Endothelial cell of umbilical vein (primary cell): ENCODE measurements at regions not wholly inside any gene's neighbourhood (a gene's known extent, or its start where the extent isn't known, plus 50 kb on each side); places are given as distances from the start of the nearest gene placed in this dataset.

ENCODE experiments used
- BruUV-seq: library from RNA; stranded (reverse); fragments of 400-500 nt; replicated peaks from 2 replicates; lab custom pipeline; 2021; lab: Mats Ljungman, UMichigan
- CTCF ChIA-PET: fragments of 300-600, 350-600 bp; sonication (Branson Sonifier 250); formaldehyde crosslinking; loops from one replicate; lab custom pipeline; 2021; ENCODE audit warnings: antibody characterized with exemption, inconsistent platforms; lab: Charles Lee
- POLR2A ChIA-PET: fragments of 300-600, 350-600 bp; sonication (Branson Sonifier 250); formaldehyde crosslinking; loops from one replicate; lab custom pipeline; 2021; ENCODE audit warnings: antibody characterized with exemption, inconsistent platforms; lab: Charles Lee
- DNase-seq: peaks from one replicate; pipeline ENCODE4 v3.0.0-alpha.2; 2011; ENCODE audit warnings: low read depth, low spot score
- FAIRE-seq: peaks from 2 replicates; lab custom pipeline; 2011; peaks lifted over from hg19 to GRCh38; lab: Jason Lieb, UNC
- H2AFZ ChIP-seq: 2 replicates; pipeline ENCODE4 v1.6.0; 2012; ENCODE audit warnings: low read depth, low read length, control low read depth, inconsistent platforms
- H3K27ac ChIP-seq: 2 replicates; pipeline ENCODE4 v1.5.1; 2011; ENCODE audit warnings: low read depth, mild to moderate bottlenecking, control low read depth, low read length, moderate library complexity; ENCODE audit not compliant: insufficient read depth
- H3K27me3 ChIP-seq, 2 experiments: 2 replicates each; pipeline versions ENCODE4 v1.6.0 to v1.6.1; 2011; ENCODE audit warnings: low read length in 2 of 2, mixed read lengths in 1 of 2; ENCODE audit not compliant: control insufficient read depth in 2 of 2, insufficient read depth in 2 of 2
- H3K36me3 ChIP-seq, 2 experiments: 2 replicates in 1 of 2; 3 replicates in 1 of 2; pipeline ENCODE4 v1.5.1; 2011; ENCODE audit warnings: low read length in 2 of 2, mild to moderate bottlenecking in 1 of 2, moderate library complexity in 1 of 2; ENCODE audit not compliant: control insufficient read depth in 2 of 2, insufficient read depth in 2 of 2; ENCODE audit errors: extremely low read depth in 1 of 2
- H3K4me1 ChIP-seq: 3 replicates; pipeline ENCODE4 v1.5.1; 2011; ENCODE audit warnings: mild to moderate bottlenecking, low read length; ENCODE audit not compliant: control insufficient read depth, insufficient read depth; ENCODE audit errors: extremely low read depth
- H3K4me2 ChIP-seq: 2 replicates; pipeline ENCODE4 v1.6.1; 2011; ENCODE audit warnings: low read length, control low read depth, mixed read lengths; ENCODE audit not compliant: insufficient read depth
- H3K4me3 ChIP-seq, 3 experiments: fragments of 200-600 bp in 1 of 3; sonication (generic), shearing (Covaris generic) in 1 of 3; replicated peaks in 1 of 3; 2 replicates each; pipeline ENCODE4 v1.5.1; 2011 to 2016; ENCODE audit warnings: control low read depth in 3 of 3, low read length in 3 of 3, mild to moderate bottlenecking in 2 of 3, inconsistent platforms in 1 of 3, low read depth in 1 of 3, moderate library complexity in 1 of 3; ENCODE audit not compliant: insufficient read depth in 1 of 3
- H3K79me2 ChIP-seq: 2 replicates; pipeline ENCODE4 v1.6.0; 2012; ENCODE audit warnings: low read length, inconsistent platforms; ENCODE audit not compliant: control insufficient read depth, insufficient read depth
- H3K9ac ChIP-seq: replicated peaks from 2 replicates; pipeline ENCODE3; 2011; ENCODE audit warnings: low read length, control low read depth; ENCODE audit not compliant: insufficient read depth; ENCODE audit errors: extremely low read depth
- H3K9me1 ChIP-seq: replicated peaks from 3 replicates; pipeline ENCODE4 v1.6.0; 2011; ENCODE audit warnings: mild to moderate bottlenecking, low read length; ENCODE audit not compliant: control insufficient read depth, insufficient read depth; ENCODE audit errors: extremely low read depth
- H3K9me3 ChIP-seq: replicated peaks from 2 replicates; pipeline ENCODE4 v1.5.1; 2012; ENCODE audit warnings: low read length, inconsistent platforms; ENCODE audit not compliant: control insufficient read depth, insufficient read depth
- H4K20me1 ChIP-seq: replicated peaks from 2 replicates; pipeline ENCODE3; 2011; ENCODE audit warnings: mild to moderate bottlenecking, low read length; ENCODE audit not compliant: control insufficient read depth, insufficient read depth; ENCODE audit errors: extremely low read depth
- CTCF ChIP-seq, 2 donors: IDR thresholded peaks; 1 replicate in 1 of 2; 2 replicates in 1 of 2; pipeline ENCODE4 v1.5.1; 2011; ENCODE audit warnings: low read length in 2 of 2, mild to moderate bottlenecking in 2 of 2, moderate library complexity in 2 of 2, control low read depth in 1 of 2, inconsistent platforms in 1 of 2, low read depth in 1 of 2; ENCODE audit not compliant: insufficient read depth in 1 of 2; ENCODE audit errors: extremely low read depth in 1 of 2
- EZH2 ChIP-seq: IDR thresholded peaks from 2 replicates; pipeline ENCODE4 v1.6.1; 2012; ENCODE audit warnings: borderline replicate concordance, low read depth, mild to moderate bottlenecking, moderate library complexity, low read length, inconsistent platforms; ENCODE audit not compliant: severe bottlenecking
- FOS ChIP-seq: IDR thresholded peaks from 2 replicates; pipeline ENCODE4 v1.6.1; 2011; ENCODE audit warnings: mild to moderate bottlenecking, low read length, moderate library complexity, borderline replicate concordance; ENCODE audit not compliant: insufficient read depth
- JUN ChIP-seq: IDR thresholded peaks from 2 replicates; pipeline ENCODE4 v1.6.1; 2011; ENCODE audit warnings: borderline replicate concordance, low read depth; ENCODE audit not compliant: insufficient read length, insufficient read depth
- MYC ChIP-seq: IDR thresholded peaks from one replicate; pipeline ENCODE4 v1.6.1; 2011; ENCODE audit warnings: mild to moderate bottlenecking, low read depth, low read length
- POLR2A ChIP-seq: IDR thresholded peaks from 2 replicates; pipeline ENCODE4 v1.6.1; 2012; ENCODE audit warnings: low read depth, mild to moderate bottlenecking, control low read depth, low read length
- POLR2AphosphoS5 ChIP-seq: IDR thresholded peaks from 2 replicates; pipeline ENCODE4 v1.6.1; 2012; ENCODE audit warnings: low read depth, mild to moderate bottlenecking, control low read depth, low read length, moderate library complexity; ENCODE audit not compliant: insufficient read depth
- dilution Hi-C: fragments of 300-500 bp; cut with MboI; formaldehyde crosslinking; loops from one replicate; pipeline ENCODE4 v1.15.0; 2019; ENCODE audit warnings: low sequenced_read_pairs; ENCODE audit not compliant: extremely low pct_ligation_motif_present
- intact Hi-C: fragments of 100-400 bp; cut with micrococcal nuclease; formaldehyde crosslinking; loops from one replicate; pipeline ENCODE4 v1.10.0; 2022
- TF ChIP-seq, protein P1 (sequence below): IDR thresholded peaks from 2 replicates; pipeline ENCODE4 v1.6.1; 2011; ENCODE audit not compliant: insufficient read depth, insufficient read length

DNA sequence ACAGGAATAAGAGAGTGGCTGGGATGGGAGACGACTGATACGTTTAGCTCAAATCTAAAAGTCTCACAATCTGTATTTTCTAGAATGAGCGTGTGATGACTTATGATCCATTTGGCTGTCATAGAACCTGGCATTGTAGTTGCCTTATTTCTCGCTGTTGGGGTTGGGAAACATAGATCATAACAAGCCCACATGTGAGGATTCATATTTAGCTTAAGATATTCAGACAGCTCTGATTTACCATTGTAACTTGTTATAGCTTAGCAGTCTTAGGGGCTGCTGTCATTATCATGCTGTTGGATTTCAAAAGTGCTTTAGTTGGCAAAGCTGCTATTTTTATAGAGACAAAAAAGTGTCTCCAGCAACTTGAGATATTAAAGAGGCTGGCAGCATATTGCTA lies 871.3 kb downstream of the ZPLD1 start:
- FAIRE-seq: no peak
- Histone ChIP-seq H3K4me3 (no peak overlapping the region), H2AFZ (no peak overlapping the region), H3K4me1 (no peaks in the 10 kb centered on the region), H3K9me1 (no peaks in the 10 kb centered on the region), H3K9ac (no peak overlapping the region), H4K20me1 (no peaks in the 10 kb centered on the region), H3K27ac (no peak overlapping the region), H3K9me3 (no peaks in the 10 kb centered on the region), H3K36me3 (no peaks in the 10 kb centered on the region), H3K79me2 (no peaks in the 10 kb centered on the region), H3K27me3 (no peaks in the 10 kb centered on the region), H3K4me2 (no peak overlapping the region)
- POLR2A ChIA-PET: no interaction called here
- DNase-seq: no peak
- dilution Hi-C loops: no loop called here
- BruUV-seq: no TSS peak
- no peak for TF ChIP-seq CTCF (IDR thresholded peaks at IDR 0.05; ENCODE audit: extremely low read depth in 1 of 2, insufficient read depth in 1 of 2, low read depth in 1 of 2, low read length in 2 of 2)
- TF ChIP-seq EZH2: no peak
- no peak for TF ChIP-seq JUN
- no peak for TF ChIP-seq POLR2A
- TF ChIP-seq POLR2AphosphoS5: no peak
- TF ChIP-seq, protein P1, sequence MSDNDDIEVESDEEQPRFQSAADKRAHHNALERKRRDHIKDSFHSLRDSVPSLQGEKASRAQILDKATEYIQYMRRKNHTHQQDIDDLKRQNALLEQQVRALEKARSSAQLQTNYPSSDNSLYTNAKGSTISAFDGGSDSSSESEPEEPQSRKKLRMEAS: no peak
- CTCF ChIA-PET: no interaction called here
- intact Hi-C loops: no loop called here

GRCh38 chr3:103308921-103309320 lies 874.1 kb downstream of the ZPLD1 start:
- CTCF ChIA-PET: no interaction called here
- Histone ChIP-seq H3K9me1 (no peaks in the 10 kb centered on the region), H3K9me3 (no peaks in the 10 kb centered on the region), H4K20me1 (no peaks in the 10 kb centered on the region), H3K4me2 (no peak overlapping the region), H2AFZ (no peak overlapping the region), H3K4me1 (no peaks in the 10 kb centered on the region), H3K27ac (no peak overlapping the region), H3K9ac (no peak overlapping the region), H3K79me2 (no peaks in the 10 kb centered on the region), H3K4me3 (no peak overlapping the region), H3K36me3 (no peaks in the 10 kb centered on the region), H3K27me3 (no peaks in the 10 kb centered on the region)
- TF ChIP-seq MYC (no peak), FOS (no peak), EZH2 (no peak), JUN (no peak)
- dilution Hi-C loops: no loop called here
- DNase-seq (no peak), FAIRE-seq (no peak)
- POLR2A ChIA-PET: no interaction called here
- intact Hi-C loops: no loop called here
- no TSS peak for BruUV-seq
